ENCODE measurements at regions not wholly inside any gene's neighbourhood (a gene's known extent, or its start where the extent isn't known, plus 50 kb on each side); places are given as distances from the start of the nearest gene placed in this dataset.
A peak's percentile ranks its signal among the peaks of the same experiment; 100 is the strongest.
"Not testable (repeated sequence)": the region's sequence is repeated elsewhere in the genome, so short reads cannot be mapped to it uniquely, and the experiment has no call there.

GRCh38 chr15:31488437-31489204 is 162.0 kb downstream of the KLF13 start:
- no peak for DNase-seq

- DNase-seq: no peak
Observed at GRCh38 chr15:31489281-31489680, 162.6 kb downstream of the KLF13 start.

DNA sequence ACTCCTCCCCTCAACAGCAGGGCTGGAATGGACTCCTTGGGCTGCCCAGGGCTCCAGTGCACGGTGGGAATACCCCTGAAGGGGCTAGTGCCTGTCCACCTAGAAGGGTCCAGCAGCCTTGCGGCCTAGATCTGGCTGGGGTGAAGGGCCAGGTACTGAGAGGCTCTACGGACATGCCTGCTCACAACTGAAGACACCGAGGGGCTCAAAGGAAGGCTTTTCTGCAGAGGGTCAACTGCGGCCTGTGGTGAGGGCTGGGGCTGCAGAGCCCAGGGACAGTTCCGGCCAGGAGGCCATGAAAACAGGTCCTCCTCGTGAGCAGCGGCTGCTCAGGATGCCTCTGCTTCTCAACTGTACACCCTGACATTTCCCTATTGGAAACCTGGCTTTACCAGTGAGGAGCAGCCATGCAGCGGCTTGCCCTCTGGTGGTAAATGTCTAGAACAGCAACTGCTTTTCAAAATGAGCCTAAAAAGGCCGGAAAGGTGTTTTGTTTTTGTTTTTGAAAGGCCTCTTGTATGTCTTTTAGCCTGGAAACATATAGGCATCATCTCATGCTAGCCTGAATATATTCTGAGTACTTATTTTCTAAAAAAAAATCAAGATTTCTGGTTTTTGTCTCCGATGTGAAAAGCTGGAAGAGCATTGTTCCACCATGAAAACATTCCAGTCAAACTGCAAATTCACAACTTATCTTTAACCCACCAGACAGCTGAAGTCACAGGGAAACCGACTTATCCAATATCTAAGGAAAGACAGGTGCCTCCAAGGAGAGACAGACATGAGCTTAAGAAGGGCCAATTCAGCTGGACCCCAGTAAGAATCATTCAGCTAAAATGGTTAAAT is 163.4 kb downstream of the KLF13 start:
- DNase-seq: peak; percentile 15

DNA sequence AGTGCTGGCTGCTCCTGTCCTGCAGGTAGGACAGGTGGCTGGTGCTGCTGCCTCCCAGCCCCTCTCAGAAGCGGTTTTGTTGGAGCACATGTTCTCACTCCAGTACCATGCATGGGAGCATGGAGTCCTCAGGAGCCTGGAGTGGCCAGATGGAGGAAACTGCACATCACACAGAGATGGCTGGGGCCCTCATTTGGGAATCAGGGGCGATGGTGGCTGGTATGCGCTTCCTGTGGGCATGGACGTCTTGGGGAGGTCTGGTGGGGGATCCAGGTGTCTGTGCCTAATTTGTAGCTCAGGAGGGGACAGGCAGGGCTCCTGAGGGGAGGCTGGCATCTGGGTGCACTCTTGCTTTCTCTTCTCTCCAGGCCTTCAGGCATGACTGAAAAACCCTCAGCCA is 168.2 kb downstream of the KLF13 start:
- no peak for DNase-seq

GRCh38 chr15:31495281-31495680 is 168.6 kb downstream of the KLF13 start:
- no peak for DNase-seq

DNA sequence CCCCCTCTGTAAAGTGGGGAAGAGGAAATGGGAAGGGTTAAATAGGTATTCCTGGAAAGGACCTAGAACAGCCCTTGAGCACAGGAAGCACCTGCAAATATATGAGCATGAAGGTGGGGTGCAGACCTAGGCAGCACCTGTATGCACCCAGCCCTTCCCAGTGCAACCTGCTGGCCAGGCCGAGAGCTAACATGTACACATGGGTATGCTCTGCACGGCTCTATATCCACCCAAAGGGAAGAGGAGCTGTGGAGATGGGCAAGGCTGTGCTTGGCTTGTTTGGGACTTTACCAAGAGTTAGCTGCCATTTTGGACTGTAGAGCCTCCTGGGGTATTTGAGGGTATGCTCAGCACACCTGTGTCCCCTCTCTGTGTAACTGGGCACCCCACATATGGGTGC is 171.2 kb downstream of the KLF13 start:
- DNase-seq: no peak

- no peak for DNase-seq
Observed at GRCh38 chr15:31498329-31498728, 171.7 kb downstream of the KLF13 start.

- no peak for DNase-seq
Observed at GRCh38 chr15:31498756-31499155, 172.1 kb downstream of the KLF13 start.

- no peak for DNase-seq
Observed at GRCh38 chr15:31499236-31499952, 172.8 kb downstream of the KLF13 start.

- no peak for DNase-seq
Observed at GRCh38 chr15:31499953-31500765, 173.5 kb downstream of the KLF13 start.

- no peak for DNase-seq
Observed at GRCh38 chr15:31500766-31501449, 174.3 kb downstream of the KLF13 start.

DNA sequence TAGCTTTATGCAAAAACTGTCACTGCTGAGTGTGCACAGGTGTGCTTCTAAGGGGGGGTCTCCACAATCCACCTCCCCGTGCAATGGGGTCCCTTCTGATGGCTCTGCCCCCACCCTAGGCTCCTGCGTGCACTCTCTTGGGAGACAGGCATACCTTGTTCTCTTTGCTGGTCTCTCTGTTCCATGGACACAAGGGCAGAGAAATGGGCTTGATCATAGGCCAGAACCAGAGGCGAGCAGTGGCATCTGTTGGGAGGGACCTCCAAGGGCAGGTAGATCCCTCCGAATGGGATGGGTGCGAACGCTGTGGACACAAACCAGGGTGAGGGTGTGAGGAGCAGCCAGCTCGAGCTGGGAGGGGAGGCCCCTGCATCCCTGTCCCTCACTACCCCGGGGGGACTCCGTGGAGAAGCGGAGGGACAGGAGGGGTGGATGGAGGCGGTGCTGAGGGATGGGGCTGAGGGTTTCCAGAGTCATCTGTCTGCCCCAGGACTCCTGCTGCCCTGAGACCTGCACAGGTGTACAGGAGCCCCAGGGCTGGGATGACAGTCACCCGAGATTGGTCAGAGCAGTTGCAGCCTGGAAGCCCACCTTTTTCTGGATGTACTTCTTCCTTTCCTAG is 175.0 kb downstream of the KLF13 start:
- no peak for DNase-seq

GRCh38 chr15:31502541-31503229 is 176.1 kb downstream of the KLF13 start:
- DNase-seq: no peak

DNA sequence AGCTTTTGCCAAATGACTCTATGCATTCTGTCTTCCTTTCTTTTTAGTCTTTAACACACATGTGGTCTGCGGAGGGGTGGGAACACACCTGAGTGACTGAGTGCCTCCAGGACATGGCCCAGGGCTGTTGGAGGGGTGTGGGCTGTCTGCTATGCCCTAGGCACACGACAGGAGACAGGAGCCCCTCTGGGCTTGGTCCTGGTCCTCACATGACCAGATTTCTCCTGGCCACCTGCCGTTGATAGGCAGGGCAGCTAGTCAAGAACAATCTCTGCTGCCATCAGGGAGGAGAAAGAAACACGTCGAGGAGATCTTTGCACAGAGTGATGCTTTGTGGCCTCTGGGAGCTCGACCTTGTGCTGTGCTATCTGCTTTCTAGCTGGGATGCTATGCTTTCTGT is 176.6 kb downstream of the KLF13 start:
- no peak for DNase-seq

DNA sequence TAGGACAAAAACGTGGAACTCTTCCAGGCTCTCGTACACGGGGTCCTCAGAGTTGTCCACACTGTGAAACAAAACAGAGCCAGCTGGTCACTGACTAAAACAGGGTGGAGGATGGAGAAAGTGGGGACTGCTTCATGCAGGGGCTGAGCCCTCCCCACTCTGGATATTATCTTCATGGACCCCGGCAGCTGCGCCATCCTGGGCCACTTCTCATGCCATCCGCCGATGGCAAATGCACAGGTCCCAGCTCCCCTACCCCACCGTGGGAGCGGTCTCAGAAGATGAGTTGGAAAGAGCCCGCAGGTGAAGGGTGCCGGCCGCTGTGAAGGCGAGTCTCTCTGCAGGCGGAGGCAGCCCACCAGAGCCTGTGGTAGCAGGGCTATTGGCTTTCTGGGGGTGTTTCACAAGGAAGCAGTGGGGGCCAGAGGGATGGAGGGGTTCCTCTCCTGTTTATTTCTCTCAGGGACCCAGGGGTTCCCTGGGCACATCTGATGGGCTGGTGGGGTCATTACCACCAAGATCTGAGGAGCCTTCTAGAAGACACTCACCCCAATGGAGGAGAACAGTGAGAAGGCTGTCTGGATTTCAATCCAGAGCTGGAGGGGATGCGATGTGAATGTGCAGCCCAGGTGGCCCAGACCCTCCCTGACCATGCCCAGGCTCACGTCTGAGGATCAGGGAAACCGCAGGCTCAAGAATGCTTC is 177.3 kb downstream of the KLF13 start:
- DNase-seq: no peak

DNA sequence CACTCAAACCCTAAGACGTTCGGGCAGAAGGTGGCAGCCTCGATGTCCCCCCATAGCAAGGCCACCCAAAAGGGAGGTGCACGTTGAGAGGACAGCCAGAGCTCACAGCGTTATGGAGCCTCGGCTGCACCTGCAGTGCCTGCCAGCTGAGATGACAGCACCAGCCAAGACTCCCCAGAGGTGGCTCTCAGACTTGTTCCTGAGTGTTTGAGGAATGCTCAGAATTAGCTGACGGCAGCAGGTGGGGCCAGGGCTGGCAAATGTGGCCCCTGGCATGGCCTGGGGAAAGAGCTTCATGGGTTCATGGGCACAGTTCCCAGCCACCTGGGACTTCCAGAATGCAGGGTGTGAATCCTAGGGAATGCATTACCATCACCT is 177.8 kb downstream of the KLF13 start:
- DNase-seq: no peak

- not testable (repeated sequence) for DNase-seq
Observed at GRCh38 chr15:31507573-31507972, 180.9 kb downstream of the KLF13 start.

- no peak for DNase-seq
Observed at GRCh38 chr15:31508656-31509055, 182.0 kb downstream of the KLF13 start.

DNA sequence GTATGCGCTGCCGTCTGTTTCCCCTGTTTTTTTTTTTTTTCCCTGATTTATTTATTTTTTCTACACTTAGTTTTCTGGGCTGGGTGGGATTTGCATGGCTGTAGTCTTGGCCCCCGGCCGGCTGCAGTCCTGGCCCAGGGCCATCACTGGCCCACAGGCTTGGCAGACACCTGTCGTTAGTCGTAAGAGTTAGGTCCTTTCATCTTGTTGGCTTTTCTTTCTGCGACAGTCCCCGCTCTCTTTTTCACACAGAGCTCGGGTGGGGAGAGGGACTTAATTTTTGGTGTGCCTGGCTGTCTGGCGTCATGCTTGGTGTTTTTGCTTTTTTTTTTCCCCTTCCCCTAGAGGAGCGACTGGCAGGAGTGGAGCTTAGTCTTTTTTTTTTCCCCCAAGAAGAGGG is 183.4 kb downstream of the KLF13 start:
- no peak for DNase-seq

DNA sequence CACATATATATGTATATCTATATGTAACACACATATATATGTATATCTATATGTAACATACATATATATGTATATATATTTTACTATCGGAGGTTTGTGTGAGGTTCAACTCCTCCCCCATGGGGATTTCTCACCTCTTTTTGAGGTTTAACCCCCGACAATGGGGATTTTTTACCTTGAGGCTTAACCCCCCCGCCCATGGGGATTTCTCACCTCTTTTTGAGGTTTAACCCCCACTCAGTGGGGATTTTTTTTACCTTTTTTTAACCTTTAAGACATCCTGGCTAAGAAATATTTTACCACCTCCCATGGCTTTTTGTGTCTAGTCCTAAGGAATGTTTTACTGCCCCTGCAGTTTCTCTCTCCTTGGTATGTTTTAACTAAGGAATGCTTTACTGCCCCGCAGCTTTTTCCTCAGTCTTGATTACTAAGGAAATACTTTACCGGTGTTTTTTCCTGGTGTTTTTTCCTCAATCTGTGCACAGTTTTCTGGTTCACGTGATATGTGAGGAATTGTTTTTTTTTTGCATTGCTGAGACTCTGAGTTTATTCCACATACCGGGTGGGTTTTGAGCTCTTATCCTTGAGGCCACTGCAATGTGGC is 185.2 kb downstream of the KLF13 start:
- no peak for DNase-seq

Measured in NCI-H2029 (cell line).